HCT116 (cell line): ENCODE measurements at regions not wholly inside any gene's neighbourhood (a gene's known extent, or its start where the extent isn't known, plus 50 kb on each side); places are given as distances from the start of the nearest gene placed in this dataset.

ENCODE experiments used
- ATAC-seq: fragments of 200-7000 bp; cut with Tn5 transposase; 2 replicates; pipeline ENCODE4 v1.9.1; 2020; ENCODE audit warnings: mild to moderate bottlenecking, moderate library complexity
- BruUV-seq: library from RNA; stranded (reverse); fragments of 400-500 nt; replicated peaks from 2 replicates; lab custom pipeline; 2021; lab: Mats Ljungman, UMichigan
- CTCF ChIA-PET: fragments of 300-600 bp; sonication (Branson Sonifier 250); formaldehyde crosslinking; loops from one replicate; lab custom pipeline; 2021; ENCODE audit warnings: antibody characterized with exemption; lab: Charles Lee
- POLR2A ChIA-PET: fragments of 300-600, 350-600 bp; sonication (Branson Sonifier 250); formaldehyde crosslinking; loops from one replicate; lab custom pipeline; 2021; ENCODE audit warnings: antibody characterized with exemption; lab: Charles Lee
- RAD21 ChIA-PET, 2 experiments: fragments of 300-600 bp; sonication (Branson Sonifier 250); formaldehyde crosslinking; loops; one replicate each; lab custom pipeline; 2023; ENCODE audit warnings: low total read pairs in 2 of 2; ENCODE audit not compliant: uncharacterized antibody in 2 of 2, unreplicated experiment in 2 of 2, low non-redundant PET in 1 of 2; lab: Charles Lee
- DNase-seq: peaks from one replicate; pipeline ENCODE4 v3.0.0-alpha.2; 2010; ENCODE audit warnings: low read depth, low spot score
- H2AFZ ChIP-seq: fragments of 200-600 bp; shearing (Covaris generic), sonication (generic); 2 replicates; pipeline ENCODE4 v1.6.1; 2017; ENCODE audit warnings: low read depth, mixed run types, mixed read lengths, antibody characterized with exemption, low read length; ENCODE audit not compliant: poor library complexity, severe bottlenecking
- H3K27ac ChIP-seq: 2 replicates; pipeline ENCODE4 v1.5.1; 2012; ENCODE audit warnings: low read depth, low read length
- H3K27me3 ChIP-seq: fragments of 200-600 bp; sonication (generic); 2 replicates; pipeline ENCODE4 v1.6.1; 2016; ENCODE audit warnings: mixed run types, low read length, mixed read lengths; ENCODE audit not compliant: insufficient read depth
- H3K36me3 ChIP-seq, 2 experiments: fragments of 200-500 bp in 1 of 2; fragments of 200-600 bp in 1 of 2; sonication (Bioruptor generic) in 1 of 2; sonication (generic) in 1 of 2; 2 replicates each; pipeline versions ENCODE4 v1.5.1 to v1.6.1; 2014 to 2016; ENCODE audit warnings: low read length in 2 of 2, inconsistent platforms in 1 of 2, mixed read lengths in 1 of 2, mixed run types in 1 of 2; ENCODE audit not compliant: insufficient read depth in 2 of 2, control insufficient read depth in 1 of 2
- H3K4me1 ChIP-seq, 2 experiments: fragments of 200-600 bp in 1 of 2; sonication (generic) in 1 of 2; 2 replicates each; pipeline versions ENCODE4 v1.5.1 to v1.6.1; 2012 to 2017; ENCODE audit warnings: low read length in 2 of 2, inconsistent platforms in 1 of 2, mild to moderate bottlenecking in 1 of 2, mixed read lengths in 1 of 2, mixed run types in 1 of 2, moderate library complexity in 1 of 2; ENCODE audit not compliant: insufficient read depth in 2 of 2, control insufficient read depth in 1 of 2
- H3K4me2 ChIP-seq: fragments of 200-600 bp; sonication (generic); 2 replicates; pipeline ENCODE4 v1.6.1; 2017; ENCODE audit warnings: mixed run types, low read length, mixed read lengths
- H3K4me3 ChIP-seq, 2 experiments: fragments of 200-600 bp in 1 of 2; sonication (generic) in 1 of 2; replicated peaks in 1 of 2; 2 replicates each; pipeline ENCODE4 v1.5.1; 2011 to 2016; ENCODE audit warnings: low read length in 2 of 2, control low read depth in 1 of 2, low read depth in 1 of 2, mild to moderate bottlenecking in 1 of 2, mixed read lengths in 1 of 2, mixed run types in 1 of 2
- H3K79me2 ChIP-seq: fragments of 200-600 bp; sonication (generic); 2 replicates; pipeline ENCODE4 v1.6.1; 2017; ENCODE audit warnings: mild to moderate bottlenecking, mixed run types, low read length, moderate library complexity, mixed read lengths; ENCODE audit not compliant: insufficient read depth
- H3K9ac ChIP-seq: fragments of 200-600 bp; sonication (generic); 2 replicates; pipeline ENCODE4 v1.6.1; 2016; ENCODE audit warnings: low read length, mixed read lengths
- H3K9me2 ChIP-seq: fragments of 200-600 bp; sonication (generic), shearing (Covaris generic); 2 replicates; pipeline ENCODE4 v1.6.1; 2017; ENCODE audit warnings: mixed run types, mild to moderate bottlenecking, moderate library complexity; ENCODE audit not compliant: insufficient read depth
- H3K9me3 ChIP-seq, 2 experiments: fragments of 200-500 bp in 1 of 2; fragments of 200-600 bp in 1 of 2; sonication (Bioruptor generic) in 1 of 2; sonication (generic) in 1 of 2; 2 replicates each; pipeline ENCODE4 v1.6.1; 2014 to 2017; ENCODE audit warnings: low read length in 2 of 2, mixed read lengths in 2 of 2, inconsistent platforms in 1 of 2, low read depth in 1 of 2, mild to moderate bottlenecking in 1 of 2, mixed run types in 1 of 2, moderate library complexity in 1 of 2; ENCODE audit not compliant: control insufficient read depth in 1 of 2, insufficient read depth in 1 of 2
- H4K20me1 ChIP-seq: fragments of 200-600 bp; sonication (generic), shearing (Covaris generic); 2 replicates; pipeline ENCODE4 v1.6.1; 2017; ENCODE audit warnings: mixed run types, mild to moderate bottlenecking, moderate library complexity; ENCODE audit not compliant: insufficient read depth
- CTCF ChIP-seq, 3 experiments: fragments of 200-600 bp in 1 of 3; sonication (generic) in 1 of 3; IDR thresholded peaks in 2 of 3; conservative IDR thresholded peaks in 1 of 3; 2 replicates each; pipeline ENCODE4 v1.5.1; 2012 to 2017; ENCODE audit warnings: low read depth in 2 of 3, low read length in 2 of 3, antibody characterized with exemption in 1 of 3, borderline replicate concordance in 1 of 3, control low read depth in 1 of 3, mild to moderate bottlenecking in 1 of 3, mixed read lengths in 1 of 3, mixed run types in 1 of 3, moderate library complexity in 1 of 3; ENCODE audit not compliant: insufficient read depth in 1 of 3
- ELF1 ChIP-seq: IDR thresholded peaks from 2 replicates; pipeline ENCODE4 v1.6.1; 2012; ENCODE audit warnings: low read depth, borderline replicate concordance
- EZH2 ChIP-seq: fragments of 200-600 bp; sonication (generic); IDR thresholded peaks from 2 replicates; pipeline ENCODE4 v1.6.1; 2017; ENCODE audit warnings: antibody characterized with exemption, mixed run types
- EZH2phosphoT487 ChIP-seq: fragments of 200-600 bp; IDR thresholded peaks from 2 replicates; pipeline ENCODE4 v1.6.1; 2018; ENCODE audit warnings: antibody characterized with exemption, borderline replicate concordance
- POLR2A ChIP-seq: IDR thresholded peaks from 2 replicates; pipeline ENCODE4 v1.7.0; 2011; ENCODE audit warnings: borderline replicate concordance; ENCODE audit not compliant: insufficient read depth, insufficient read length; ENCODE audit errors: extremely low read depth
- SIN3A ChIP-seq: IDR thresholded peaks from 2 replicates; pipeline ENCODE4 v1.6.1; 2012; ENCODE audit warnings: low read depth
- ZFX ChIP-seq: fragments of 450-650 bp; IDR thresholded peaks from 2 replicates; pipeline ENCODE4 v1.6.1; 2017
- intact Hi-C: fragments of 100-400 bp; cut with micrococcal nuclease; formaldehyde crosslinking; loops from 2 replicates; pipeline ENCODE4 v1.10.0; 2022
- TF ChIP-seq, protein P1 (sequence below): IDR thresholded peaks from 2 replicates; pipeline ENCODE4 v1.6.1; 2011; ENCODE audit warnings: mild to moderate bottlenecking, low read length, moderate library complexity; ENCODE audit not compliant: insufficient replicate concordance; ENCODE audit errors: extremely low read depth

GRCh38 chr3:177437513-177438337 lies 240.4 kb upstream of the TBL1XR1 start:
- no peaks in the 10 kb centered on the region for H3K9me2 ChIP-seq
- no peak for ATAC-seq
- ChIA-PET POLR2A (no interaction called here), CTCF (no interaction called here), RAD21 (no interaction called here)
- H3K27ac ChIP-seq: no peak overlapping the region
- H3K79me2 ChIP-seq: no peaks in the 10 kb centered on the region
- TF ChIP-seq SIN3A (no peak), POLR2A (no peak), ZFX (no peak), CTCF (IDR thresholded peaks at IDR 0.05 in 2 of 3, conservative IDR thresholded peaks at IDR 0.05 in 1 of 3; ENCODE audit: borderline replicate concordance in 1 of 3, insufficient read depth in 1 of 3, low read depth in 2 of 3, low read length in 2 of 3) (no peak), EZH2phosphoT487 (no peak), ELF1 (no peak), EZH2 (no peak)
- TF ChIP-seq, protein P1, sequence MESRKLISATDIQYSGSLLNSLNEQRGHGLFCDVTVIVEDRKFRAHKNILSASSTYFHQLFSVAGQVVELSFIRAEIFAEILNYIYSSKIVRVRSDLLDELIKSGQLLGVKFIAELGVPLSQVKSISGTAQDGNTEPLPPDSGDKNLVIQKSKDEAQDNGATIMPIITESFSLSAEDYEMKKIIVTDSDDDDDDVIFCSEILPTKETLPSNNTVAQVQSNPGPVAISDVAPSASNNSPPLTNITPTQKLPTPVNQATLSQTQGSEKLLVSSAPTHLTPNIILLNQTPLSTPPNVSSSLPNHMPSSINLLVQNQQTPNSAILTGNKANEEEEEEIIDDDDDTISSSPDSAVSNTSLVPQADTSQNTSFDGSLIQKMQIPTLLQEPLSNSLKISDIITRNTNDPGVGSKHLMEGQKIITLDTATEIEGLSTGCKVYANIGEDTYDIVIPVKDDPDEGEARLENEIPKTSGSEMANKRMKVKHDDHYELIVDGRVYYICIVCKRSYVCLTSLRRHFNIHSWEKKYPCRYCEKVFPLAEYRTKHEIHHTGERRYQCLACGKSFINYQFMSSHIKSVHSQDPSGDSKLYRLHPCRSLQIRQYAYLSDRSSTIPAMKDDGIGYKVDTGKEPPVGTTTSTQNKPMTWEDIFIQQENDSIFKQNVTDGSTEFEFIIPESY: no peak
- no peak overlapping the region for H3K4me2 ChIP-seq
- H3K4me1 ChIP-seq: 0 out of 4 replicates have a peak, but pooled peaks cover 0 to 5% of the 10 kb centered on the region in 2 experiments
- intact Hi-C loops: no loop called here
- no TSS peak for BruUV-seq
- no peak for DNase-seq
- H3K4me3 ChIP-seq: no peak overlapping the region
- H3K27me3 ChIP-seq: no peaks in the 10 kb centered on the region
- no peak overlapping the region for H3K9ac ChIP-seq
- H3K36me3 ChIP-seq: no peaks in the 10 kb centered on the region
- H3K9me3 ChIP-seq: no peaks in the 10 kb centered on the region
- H4K20me1 ChIP-seq: no peaks in the 10 kb centered on the region
- H2AFZ ChIP-seq: no peak overlapping the region
